HFF-Myc (cell line): ENCODE measurements at regions not wholly inside any gene's neighbourhood (a gene's known extent, or its start where the extent isn't known, plus 50 kb on each side); places are given as distances from the start of the nearest gene placed in this dataset.

ENCODE experiments used
- DNase-seq: peaks from one replicate; pipeline ENCODE4 v3.0.0-alpha.2; 2011; ENCODE audit warnings: low read depth; ENCODE audit errors: extremely low read depth
- H3K4me3 ChIP-seq: replicated peaks from 2 replicates; pipeline ENCODE4 v1.5.1; 2011; ENCODE audit warnings: low read depth, mild to moderate bottlenecking, control low read depth, low read length
- CTCF ChIP-seq: IDR thresholded peaks from 2 replicates; pipeline ENCODE4 v1.5.1; 2012; ENCODE audit warnings: mild to moderate bottlenecking, low read depth, low read length, control low read depth; ENCODE audit errors: missing control alignments

- no peak for DNase-seq
- TF ChIP-seq CTCF = peak; percentile 83
- no peak overlapping the region for H3K4me3 ChIP-seq
Observed at GRCh38 chr4:159455675-159456237, 352.9 kb downstream of the RAPGEF2 start.

- DNase-seq = no peak
- H3K4me3 ChIP-seq = no peak overlapping the region
- no peak for TF ChIP-seq CTCF
Observed at GRCh38 chr4:159460371-159460770, 357.5 kb downstream of the RAPGEF2 start.

GRCh38 chr4:159463235-159463634 lies 360.4 kb downstream of the RAPGEF2 start:
- H3K4me3 ChIP-seq = no peak overlapping the region
- DNase-seq = no peak
- no peak for TF ChIP-seq CTCF

GRCh38 chr4:159464302-159464701 lies 361.4 kb downstream of the RAPGEF2 start:
- H3K4me3 ChIP-seq = no peak overlapping the region
- DNase-seq = no peak
- no peak for TF ChIP-seq CTCF

GRCh38 chr4:159476886-159477285 lies 374.0 kb downstream of the RAPGEF2 start:
- no peak for DNase-seq
- no peak overlapping the region for H3K4me3 ChIP-seq
- no peak for TF ChIP-seq CTCF

GRCh38 chr4:159480826-159481225 lies 377.9 kb downstream of the RAPGEF2 start:
- no peak for TF ChIP-seq CTCF
- H3K4me3 ChIP-seq = no peak overlapping the region
- DNase-seq = no peak

GRCh38 chr4:159481936-159482335 lies 379.1 kb downstream of the RAPGEF2 start:
- DNase-seq = no peak
- H3K4me3 ChIP-seq = no peak overlapping the region
- no peak for TF ChIP-seq CTCF
